ENCODE measurements at regions not wholly inside any gene's neighbourhood (a gene's known extent, or its start where the extent isn't known, plus 50 kb on each side); places are given as distances from the start of the nearest gene placed in this dataset.

GRCh38 chr4:115657991-115658650 is 544.7 kb upstream of the NDST4 start:
- H3K4me1 Mint-ChIP-seq (ENCODE audit: insufficient read depth, unreplicated experiment): no peaks in the 10 kb centered on the region
- peaks cover 21% of the 10 kb centered on the region for H3K27me3 Mint-ChIP-seq (ENCODE audit: insufficient read depth, unreplicated experiment)
- BruUV-seq (replicated peaks): no TSS peak
- POLR2A ChIA-PET: no interaction called here
- intact Hi-C loops (cut with micrococcal nuclease): no loop called here
- no peaks in the 10 kb centered on the region for H3K36me3 Mint-ChIP-seq (ENCODE audit: insufficient read depth, unreplicated experiment)
- no peaks in the 10 kb centered on the region for H3K9me3 Mint-ChIP-seq (ENCODE audit: unreplicated experiment)
- TF ChIP-seq CTCF (IDR thresholded peaks at IDR 0.05; ENCODE audit: unreplicated experiment): no peak
- H3K4me3 Mint-ChIP-seq (ENCODE audit: unreplicated experiment): no peak overlapping the region
- no peak overlapping the region for H3K27ac Mint-ChIP-seq (ENCODE audit: low read depth, unreplicated experiment)
- CTCF ChIA-PET: interaction anchor here (0.7 kb wide), 1 partner anchor 13 kb away, joined by 3 read pairs; no protein-coding TSS in a partner anchor
- no peak for DNase-seq (ENCODE audit: unreplicated experiment)

- Mint-ChIP-seq H3K9me3 (ENCODE audit: unreplicated experiment) (no peaks in the 10 kb centered on the region), H3K4me3 (ENCODE audit: unreplicated experiment) (no peak overlapping the region), H3K27ac (ENCODE audit: low read depth, unreplicated experiment) (no peak overlapping the region), H3K4me1 (ENCODE audit: insufficient read depth, unreplicated experiment) (no peaks in the 10 kb centered on the region), H3K27me3 (ENCODE audit: insufficient read depth, unreplicated experiment) (peaks cover 21% of the 10 kb centered on the region), H3K36me3 (ENCODE audit: insufficient read depth, unreplicated experiment) (no peaks in the 10 kb centered on the region)
- intact Hi-C loops (cut with micrococcal nuclease): no loop called here
- DNase-seq (ENCODE audit: unreplicated experiment): no peak
- BruUV-seq (replicated peaks): no TSS peak
- POLR2A ChIA-PET: no interaction called here
- no peak for TF ChIP-seq CTCF (IDR thresholded peaks at IDR 0.05; ENCODE audit: unreplicated experiment)
- CTCF ChIA-PET: interaction anchor here (0.6 kb wide), 1 partner anchor 93 kb away, joined by 3 read pairs; no protein-coding TSS in a partner anchor
Observed at GRCh38 chr4:115655626-115656025, 542.2 kb upstream of the NDST4 start.

GRCh38 chr4:115648786-115649185 is 535.4 kb upstream of the NDST4 start:
- Mint-ChIP-seq H3K4me1 (ENCODE audit: insufficient read depth, unreplicated experiment) (no peaks in the 10 kb centered on the region), H3K4me3 (ENCODE audit: unreplicated experiment) (no peak overlapping the region), H3K27ac (ENCODE audit: low read depth, unreplicated experiment) (no peak overlapping the region), H3K36me3 (ENCODE audit: insufficient read depth, unreplicated experiment) (no peaks in the 10 kb centered on the region), H3K9me3 (ENCODE audit: unreplicated experiment) (no peaks in the 10 kb centered on the region), H3K27me3 (ENCODE audit: insufficient read depth, unreplicated experiment) (peaks cover 11% of the 10 kb centered on the region)
- no peak for TF ChIP-seq CTCF (IDR thresholded peaks at IDR 0.05; ENCODE audit: unreplicated experiment)
- POLR2A ChIA-PET: no interaction called here
- no peak for DNase-seq (ENCODE audit: unreplicated experiment)
- intact Hi-C loops (cut with micrococcal nuclease): no loop called here
- BruUV-seq (replicated peaks): no TSS peak
- CTCF ChIA-PET: no interaction called here

- no peaks in the 10 kb centered on the region for H3K9me3 Mint-ChIP-seq (ENCODE audit: unreplicated experiment)
- intact Hi-C loops (cut with micrococcal nuclease): no loop called here
- no peak overlapping the region for H3K4me3 Mint-ChIP-seq (ENCODE audit: unreplicated experiment)
- no peaks in the 10 kb centered on the region for H3K36me3 Mint-ChIP-seq (ENCODE audit: insufficient read depth, unreplicated experiment)
- POLR2A ChIA-PET: no interaction called here
- no TSS peak for BruUV-seq (replicated peaks)
- H3K27ac Mint-ChIP-seq (ENCODE audit: low read depth, unreplicated experiment): no peak overlapping the region
- no peaks in the 10 kb centered on the region for H3K4me1 Mint-ChIP-seq (ENCODE audit: insufficient read depth, unreplicated experiment)
- no peak for TF ChIP-seq CTCF (IDR thresholded peaks at IDR 0.05; ENCODE audit: unreplicated experiment)
- CTCF ChIA-PET: no interaction called here
- no peak for DNase-seq (ENCODE audit: unreplicated experiment)
- peaks cover 27% of the 10 kb centered on the region for H3K27me3 Mint-ChIP-seq (ENCODE audit: insufficient read depth, unreplicated experiment)
Observed at GRCh38 chr4:115629270-115629669, 515.9 kb upstream of the NDST4 start.
